WTC11 (cell line): ENCODE measurements at regions not wholly inside any gene's neighbourhood (a gene's known extent, or its start where the extent isn't known, plus 50 kb on each side); places are given as distances from the start of the nearest gene placed in this dataset.

Experiments used
- ATAC-seq: fragments of 200-7000 bp; cut with Tn5 transposase; 2 replicates; pipeline ENCODE4 v1.10.0; 2021; ENCODE audit warnings: mild to moderate bottlenecking, moderate library complexity
- CTCF ChIA-PET: fragments of 300-600 bp; sonication (Branson Sonifier 250); formaldehyde crosslinking; loops from one replicate; lab custom pipeline; 2021; ENCODE audit warnings: antibody characterized with exemption; lab: Charles Lee
- POLR2A ChIA-PET: fragments of 350-600 bp; sonication (Branson Sonifier 250); formaldehyde crosslinking; loops from one replicate; lab custom pipeline; 2021; ENCODE audit warnings: antibody characterized with exemption; lab: Charles Lee
- DNase-seq: peaks from one replicate; pipeline ENCODE4 v3.0.0; 2021; ENCODE audit warnings: low spot score
- H3K27ac Mint-ChIP-seq: 2 replicates; pipeline ENCODE4 v1.8.0; 2021; ENCODE audit warnings: mixed read lengths
- H3K27me3 Mint-ChIP-seq: 2 replicates; pipeline ENCODE4 v1.8.0; 2021; ENCODE audit warnings: low read depth, mild to moderate bottlenecking, moderate library complexity, mixed read lengths
- H3K36me3 Mint-ChIP-seq: 2 replicates; pipeline ENCODE4 v1.8.0; 2021; ENCODE audit warnings: mixed read lengths
- H3K4me1 Mint-ChIP-seq: 2 replicates; pipeline ENCODE4 v1.8.0; 2022; ENCODE audit warnings: mixed read lengths
- H3K4me3 Mint-ChIP-seq: 2 replicates; pipeline ENCODE4 v1.8.0; 2021; ENCODE audit warnings: mild to moderate bottlenecking, moderate library complexity, mixed read lengths
- H3K9me3 Mint-ChIP-seq: 2 replicates; pipeline ENCODE4 v1.8.0; 2021; ENCODE audit warnings: mixed read lengths
- FOXP1 ChIP-seq: sonication (generic); formaldehyde crosslinking; IDR thresholded peaks from 2 replicates; pipeline ENCODE4 v1.8.0; 2022; ENCODE audit warnings: missing genetic modification reagents, mild to moderate bottlenecking, moderate library complexity, borderline replicate concordance
- GABPB1 ChIP-seq: sonication (generic); formaldehyde crosslinking; IDR thresholded peaks from 2 replicates; pipeline ENCODE4 v1.8.1; 2023; ENCODE audit warnings: mild to moderate bottlenecking, missing genetic modification reagents
- JUN ChIP-seq: sonication (generic); formaldehyde crosslinking; IDR thresholded peaks from 2 replicates; pipeline ENCODE4 v1.8.0; 2023; ENCODE audit warnings: mild to moderate bottlenecking, missing genetic modification reagents
- NFATC4 ChIP-seq: fragments of 250-450 bp; sonication (Bioruptor Pico); IDR thresholded peaks from 2 replicates; pipeline ENCODE4 v1.9.0; 2021; ENCODE audit warnings: mild to moderate bottlenecking
- TEAD1 ChIP-seq: sonication (generic); formaldehyde crosslinking; IDR thresholded peaks from 2 replicates; pipeline ENCODE4 v1.8.0; 2022; ENCODE audit warnings: mild to moderate bottlenecking, missing genetic modification reagents
- ZNF138 ChIP-seq: sonication (generic); formaldehyde crosslinking; conservative IDR thresholded peaks from 2 replicates; pipeline ENCODE4 v1.8.1; 2022; ENCODE audit warnings: mild to moderate bottlenecking, moderate library complexity, missing genetic modification reagents
- ZNF219 ChIP-seq: sonication (generic); formaldehyde crosslinking; IDR thresholded peaks from 2 replicates; pipeline ENCODE4 v1.8.0; 2023; ENCODE audit warnings: missing genetic modification reagents, mild to moderate bottlenecking, borderline replicate concordance
- ZNF396 ChIP-seq: fragments of 250-450 bp; sonication (Bioruptor Pico); IDR thresholded peaks from 2 replicates; pipeline ENCODE4 v1.8.0; 2021; ENCODE audit warnings: mild to moderate bottlenecking, moderate library complexity, borderline replicate concordance
- ZNF423 ChIP-seq: fragments of 250-450 bp; sonication (Bioruptor Pico); IDR thresholded peaks from 2 replicates; pipeline ENCODE4 v2.1.2; 2022; ENCODE audit warnings: mild to moderate bottlenecking, moderate library complexity
- TF ChIP-seq, protein P1 (sequence below): fragments of 250-450 bp; sonication (Bioruptor Pico); IDR thresholded peaks from 2 replicates; pipeline ENCODE4 v1.8.0; 2021; ENCODE audit warnings: mild to moderate bottlenecking
- TF ChIP-seq, protein P2 (sequence below): sonication (generic); formaldehyde crosslinking; IDR thresholded peaks from 2 replicates; pipeline ENCODE4 v1.8.1; 2022; ENCODE audit warnings: low read depth, mild to moderate bottlenecking, moderate library complexity, missing genetic modification reagents, borderline replicate concordance
- TF ChIP-seq, protein P3 (sequence below): sonication (generic); formaldehyde crosslinking; conservative IDR thresholded peaks from 2 replicates; pipeline ENCODE4 v1.8.1; 2023; ENCODE audit warnings: mild to moderate bottlenecking, low read depth, missing genetic modification reagents, moderate library complexity
- TF ChIP-seq, protein P4 (sequence below): sonication (generic); formaldehyde crosslinking; IDR thresholded peaks from 2 replicates; pipeline ENCODE4 v1.8.1; 2022; ENCODE audit warnings: low read depth, missing genetic modification reagents, borderline replicate concordance
- TF ChIP-seq, protein P5 (sequence below): fragments of 250-450 bp; sonication (Bioruptor Pico); IDR thresholded peaks from 2 replicates; pipeline ENCODE4 v1.9.0; 2021; ENCODE audit warnings: mild to moderate bottlenecking
- TF ChIP-seq, protein P6 (sequence below): sonication (generic); formaldehyde crosslinking; IDR thresholded peaks from 2 replicates; pipeline ENCODE4 v1.8.1; 2023; ENCODE audit warnings: mild to moderate bottlenecking, missing genetic modification reagents
- TF ChIP-seq, protein P7 (sequence below): fragments of 250-450 bp; sonication (Bioruptor Pico); conservative IDR thresholded peaks from 2 replicates; pipeline ENCODE4 v1.9.0; 2021; ENCODE audit warnings: mild to moderate bottlenecking
- TF ChIP-seq, protein P8 (sequence below): fragments of 250-450 bp; sonication (Bioruptor Pico); IDR thresholded peaks from 2 replicates; pipeline ENCODE4 v1.9.0; 2021; ENCODE audit warnings: mild to moderate bottlenecking, borderline replicate concordance

DNA sequence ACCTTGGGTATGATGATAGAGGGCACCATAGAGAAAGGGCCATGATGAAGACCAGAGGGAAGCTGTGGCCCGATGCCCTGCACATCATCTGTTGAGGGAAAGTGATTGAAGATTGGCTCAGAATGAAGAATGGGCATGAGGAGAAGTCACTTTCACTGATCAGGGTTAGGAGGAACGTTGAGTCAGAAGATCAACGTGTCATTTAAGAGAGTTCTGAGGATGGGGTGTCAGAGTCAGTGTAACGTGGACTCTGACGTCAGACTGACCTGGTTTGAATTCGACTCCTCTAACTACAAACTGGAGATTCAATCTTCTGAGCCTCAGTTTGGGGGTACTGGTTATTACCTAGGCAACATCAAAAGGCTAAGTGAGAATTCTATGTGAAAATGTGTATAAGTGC is 352.6 kb downstream of the DDX10 start:
- Mint-ChIP-seq H3K4me3 (no peak overlapping the region), H3K9me3 (no peaks in the 10 kb centered on the region), H3K36me3 (no peaks in the 10 kb centered on the region), H3K27me3 (no peaks in the 10 kb centered on the region; the same call in 1 of the 2 replicates), H3K4me1 (no peaks in the 10 kb centered on the region), H3K27ac (no peak overlapping the region)
- ATAC-seq (no peak), DNase-seq (no peak)
- CTCF ChIA-PET, result interaction anchor here (0.5 kb wide), 1 partner anchor 1618 kb away, joined by 3 read pairs; no protein-coding TSS in a partner anchor
- POLR2A ChIA-PET, result no interaction called here
- TF ChIP-seq NFATC4 (CRISPR knock-in tag), result no peak
- TF ChIP-seq FOXP1, result no peak
- TF ChIP-seq ZNF219 (CRISPR knock-in tag), result no peak
- no peak for TF ChIP-seq GABPB1
- no peak for TF ChIP-seq JUN (CRISPR knock-in tag)

DNA sequence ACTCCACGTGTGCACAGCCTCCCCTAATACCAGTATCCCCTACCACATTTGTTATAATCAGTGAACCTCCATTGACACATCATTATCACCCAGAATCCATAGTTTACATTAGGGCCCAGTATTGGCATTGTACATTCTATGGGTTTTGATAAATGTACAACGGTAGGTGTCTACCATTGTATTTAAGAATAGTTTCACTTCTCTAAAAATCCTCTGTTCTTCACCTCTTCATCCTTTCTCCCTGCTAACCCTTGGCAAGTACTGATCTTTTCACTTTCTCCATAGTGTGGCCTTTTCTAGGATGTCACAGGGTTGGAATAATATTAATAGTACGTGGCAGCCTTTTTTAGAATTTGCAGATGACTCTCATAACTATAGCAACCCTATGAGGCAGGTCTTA is 353.8 kb downstream of the DDX10 start:
- H3K27me3 Mint-ChIP-seq, result no peaks in the 10 kb centered on the region; the same call in 1 of the 2 replicates
- H3K9me3 Mint-ChIP-seq, result peaks cover 2% of the 10 kb centered on the region; the same call in 1 of the 2 replicates
- no peak for DNase-seq
- ATAC-seq, result no peak
- ChIA-PET CTCF (no interaction called here), POLR2A (no interaction called here)
- H3K4me3 Mint-ChIP-seq, result no peak overlapping the region
- H3K36me3 Mint-ChIP-seq, result no peaks in the 10 kb centered on the region
- H3K27ac Mint-ChIP-seq, result no peak overlapping the region
- no peaks in the 10 kb centered on the region for H3K4me1 Mint-ChIP-seq
- TF ChIP-seq ZNF138 (no peak), ZNF423 (no peak), TEAD1 (CRISPR knock-in tag) (no peak), GABPB1 (no peak), ZNF396 (CRISPR knock-in tag) (no peak), FOXP1 (no peak)
- TF ChIP-seq, protein P1, sequence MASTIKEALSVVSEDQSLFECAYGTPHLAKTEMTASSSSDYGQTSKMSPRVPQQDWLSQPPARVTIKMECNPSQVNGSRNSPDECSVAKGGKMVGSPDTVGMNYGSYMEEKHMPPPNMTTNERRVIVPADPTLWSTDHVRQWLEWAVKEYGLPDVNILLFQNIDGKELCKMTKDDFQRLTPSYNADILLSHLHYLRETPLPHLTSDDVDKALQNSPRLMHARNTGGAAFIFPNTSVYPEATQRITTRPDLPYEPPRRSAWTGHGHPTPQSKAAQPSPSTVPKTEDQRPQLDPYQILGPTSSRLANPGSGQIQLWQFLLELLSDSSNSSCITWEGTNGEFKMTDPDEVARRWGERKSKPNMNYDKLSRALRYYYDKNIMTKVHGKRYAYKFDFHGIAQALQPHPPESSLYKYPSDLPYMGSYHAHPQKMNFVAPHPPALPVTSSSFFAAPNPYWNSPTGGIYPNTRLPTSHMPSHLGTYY (CRISPR knock-in tag), result no peak
- TF ChIP-seq, protein P2, sequence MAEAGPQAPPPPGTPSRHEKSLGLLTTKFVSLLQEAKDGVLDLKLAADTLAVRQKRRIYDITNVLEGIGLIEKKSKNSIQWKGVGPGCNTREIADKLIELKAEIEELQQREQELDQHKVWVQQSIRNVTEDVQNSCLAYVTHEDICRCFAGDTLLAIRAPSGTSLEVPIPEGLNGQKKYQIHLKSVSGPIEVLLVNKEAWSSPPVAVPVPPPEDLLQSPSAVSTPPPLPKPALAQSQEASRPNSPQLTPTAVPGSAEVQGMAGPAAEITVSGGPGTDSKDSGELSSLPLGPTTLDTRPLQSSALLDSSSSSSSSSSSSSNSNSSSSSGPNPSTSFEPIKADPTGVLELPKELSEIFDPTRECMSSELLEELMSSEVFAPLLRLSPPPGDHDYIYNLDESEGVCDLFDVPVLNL (CRISPR knock-in tag), result no peak
- TF ChIP-seq, protein P3, sequence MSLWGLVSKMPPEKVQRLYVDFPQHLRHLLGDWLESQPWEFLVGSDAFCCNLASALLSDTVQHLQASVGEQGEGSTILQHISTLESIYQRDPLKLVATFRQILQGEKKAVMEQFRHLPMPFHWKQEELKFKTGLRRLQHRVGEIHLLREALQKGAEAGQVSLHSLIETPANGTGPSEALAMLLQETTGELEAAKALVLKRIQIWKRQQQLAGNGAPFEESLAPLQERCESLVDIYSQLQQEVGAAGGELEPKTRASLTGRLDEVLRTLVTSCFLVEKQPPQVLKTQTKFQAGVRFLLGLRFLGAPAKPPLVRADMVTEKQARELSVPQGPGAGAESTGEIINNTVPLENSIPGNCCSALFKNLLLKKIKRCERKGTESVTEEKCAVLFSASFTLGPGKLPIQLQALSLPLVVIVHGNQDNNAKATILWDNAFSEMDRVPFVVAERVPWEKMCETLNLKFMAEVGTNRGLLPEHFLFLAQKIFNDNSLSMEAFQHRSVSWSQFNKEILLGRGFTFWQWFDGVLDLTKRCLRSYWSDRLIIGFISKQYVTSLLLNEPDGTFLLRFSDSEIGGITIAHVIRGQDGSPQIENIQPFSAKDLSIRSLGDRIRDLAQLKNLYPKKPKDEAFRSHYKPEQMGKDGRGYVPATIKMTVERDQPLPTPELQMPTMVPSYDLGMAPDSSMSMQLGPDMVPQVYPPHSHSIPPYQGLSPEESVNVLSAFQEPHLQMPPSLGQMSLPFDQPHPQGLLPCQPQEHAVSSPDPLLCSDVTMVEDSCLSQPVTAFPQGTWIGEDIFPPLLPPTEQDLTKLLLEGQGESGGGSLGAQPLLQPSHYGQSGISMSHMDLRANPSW (CRISPR knock-in tag), result no peak
- TF ChIP-seq, protein P4, sequence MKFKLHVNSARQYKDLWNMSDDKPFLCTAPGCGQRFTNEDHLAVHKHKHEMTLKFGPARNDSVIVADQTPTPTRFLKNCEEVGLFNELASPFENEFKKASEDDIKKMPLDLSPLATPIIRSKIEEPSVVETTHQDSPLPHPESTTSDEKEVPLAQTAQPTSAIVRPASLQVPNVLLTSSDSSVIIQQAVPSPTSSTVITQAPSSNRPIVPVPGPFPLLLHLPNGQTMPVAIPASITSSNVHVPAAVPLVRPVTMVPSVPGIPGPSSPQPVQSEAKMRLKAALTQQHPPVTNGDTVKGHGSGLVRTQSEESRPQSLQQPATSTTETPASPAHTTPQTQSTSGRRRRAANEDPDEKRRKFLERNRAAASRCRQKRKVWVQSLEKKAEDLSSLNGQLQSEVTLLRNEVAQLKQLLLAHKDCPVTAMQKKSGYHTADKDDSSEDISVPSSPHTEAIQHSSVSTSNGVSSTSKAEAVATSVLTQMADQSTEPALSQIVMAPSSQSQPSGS (CRISPR knock-in tag), result no peak
- TF ChIP-seq, protein P5, sequence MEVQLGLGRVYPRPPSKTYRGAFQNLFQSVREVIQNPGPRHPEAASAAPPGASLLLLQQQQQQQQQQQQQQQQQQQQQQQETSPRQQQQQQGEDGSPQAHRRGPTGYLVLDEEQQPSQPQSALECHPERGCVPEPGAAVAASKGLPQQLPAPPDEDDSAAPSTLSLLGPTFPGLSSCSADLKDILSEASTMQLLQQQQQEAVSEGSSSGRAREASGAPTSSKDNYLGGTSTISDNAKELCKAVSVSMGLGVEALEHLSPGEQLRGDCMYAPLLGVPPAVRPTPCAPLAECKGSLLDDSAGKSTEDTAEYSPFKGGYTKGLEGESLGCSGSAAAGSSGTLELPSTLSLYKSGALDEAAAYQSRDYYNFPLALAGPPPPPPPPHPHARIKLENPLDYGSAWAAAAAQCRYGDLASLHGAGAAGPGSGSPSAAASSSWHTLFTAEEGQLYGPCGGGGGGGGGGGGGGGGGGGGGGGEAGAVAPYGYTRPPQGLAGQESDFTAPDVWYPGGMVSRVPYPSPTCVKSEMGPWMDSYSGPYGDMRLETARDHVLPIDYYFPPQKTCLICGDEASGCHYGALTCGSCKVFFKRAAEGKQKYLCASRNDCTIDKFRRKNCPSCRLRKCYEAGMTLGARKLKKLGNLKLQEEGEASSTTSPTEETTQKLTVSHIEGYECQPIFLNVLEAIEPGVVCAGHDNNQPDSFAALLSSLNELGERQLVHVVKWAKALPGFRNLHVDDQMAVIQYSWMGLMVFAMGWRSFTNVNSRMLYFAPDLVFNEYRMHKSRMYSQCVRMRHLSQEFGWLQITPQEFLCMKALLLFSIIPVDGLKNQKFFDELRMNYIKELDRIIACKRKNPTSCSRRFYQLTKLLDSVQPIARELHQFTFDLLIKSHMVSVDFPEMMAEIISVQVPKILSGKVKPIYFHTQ (CRISPR knock-in tag), result no peak
- TF ChIP-seq, protein P6, sequence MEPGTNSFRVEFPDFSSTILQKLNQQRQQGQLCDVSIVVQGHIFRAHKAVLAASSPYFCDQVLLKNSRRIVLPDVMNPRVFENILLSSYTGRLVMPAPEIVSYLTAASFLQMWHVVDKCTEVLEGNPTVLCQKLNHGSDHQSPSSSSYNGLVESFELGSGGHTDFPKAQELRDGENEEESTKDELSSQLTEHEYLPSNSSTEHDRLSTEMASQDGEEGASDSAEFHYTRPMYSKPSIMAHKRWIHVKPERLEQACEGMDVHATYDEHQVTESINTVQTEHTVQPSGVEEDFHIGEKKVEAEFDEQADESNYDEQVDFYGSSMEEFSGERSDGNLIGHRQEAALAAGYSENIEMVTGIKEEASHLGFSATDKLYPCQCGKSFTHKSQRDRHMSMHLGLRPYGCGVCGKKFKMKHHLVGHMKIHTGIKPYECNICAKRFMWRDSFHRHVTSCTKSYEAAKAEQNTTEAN (CRISPR knock-in tag), result no peak
- TF ChIP-seq, protein P7, sequence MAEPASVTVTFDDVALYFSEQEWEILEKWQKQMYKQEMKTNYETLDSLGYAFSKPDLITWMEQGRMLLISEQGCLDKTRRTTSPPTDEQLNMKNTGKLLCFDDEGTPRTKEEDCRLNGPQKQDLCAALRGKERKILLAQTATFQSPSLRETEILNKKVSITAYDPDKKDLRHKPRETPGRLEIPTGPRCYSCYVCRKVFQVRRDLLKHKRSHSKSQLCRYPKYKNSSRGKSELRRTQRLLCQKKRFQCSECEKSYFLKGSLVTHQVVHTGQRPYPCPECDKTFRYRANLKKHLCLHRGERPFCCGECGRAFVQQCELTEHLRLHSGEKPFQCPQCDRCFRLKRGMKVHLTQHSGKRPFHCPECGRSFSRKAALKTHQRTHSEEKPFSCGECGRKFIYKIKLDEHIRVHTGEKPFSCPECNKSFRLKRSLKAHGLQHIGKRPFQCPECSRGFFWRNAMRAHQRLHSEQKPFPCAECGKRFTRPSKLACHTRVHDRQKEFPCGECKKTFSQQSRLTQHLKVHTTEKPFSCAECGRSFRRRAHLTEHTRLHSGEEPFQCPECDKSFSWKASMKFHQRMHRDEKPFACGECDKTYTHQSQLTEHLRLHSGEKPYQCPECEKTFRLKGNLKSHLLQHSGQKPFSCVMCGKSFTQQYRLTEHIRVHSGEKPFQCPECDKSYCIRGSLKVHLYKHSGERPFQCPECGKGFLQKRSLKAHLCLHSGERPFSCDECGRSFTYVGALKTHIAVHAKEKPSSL (CRISPR knock-in tag), result no peak
- TF ChIP-seq, protein P8, sequence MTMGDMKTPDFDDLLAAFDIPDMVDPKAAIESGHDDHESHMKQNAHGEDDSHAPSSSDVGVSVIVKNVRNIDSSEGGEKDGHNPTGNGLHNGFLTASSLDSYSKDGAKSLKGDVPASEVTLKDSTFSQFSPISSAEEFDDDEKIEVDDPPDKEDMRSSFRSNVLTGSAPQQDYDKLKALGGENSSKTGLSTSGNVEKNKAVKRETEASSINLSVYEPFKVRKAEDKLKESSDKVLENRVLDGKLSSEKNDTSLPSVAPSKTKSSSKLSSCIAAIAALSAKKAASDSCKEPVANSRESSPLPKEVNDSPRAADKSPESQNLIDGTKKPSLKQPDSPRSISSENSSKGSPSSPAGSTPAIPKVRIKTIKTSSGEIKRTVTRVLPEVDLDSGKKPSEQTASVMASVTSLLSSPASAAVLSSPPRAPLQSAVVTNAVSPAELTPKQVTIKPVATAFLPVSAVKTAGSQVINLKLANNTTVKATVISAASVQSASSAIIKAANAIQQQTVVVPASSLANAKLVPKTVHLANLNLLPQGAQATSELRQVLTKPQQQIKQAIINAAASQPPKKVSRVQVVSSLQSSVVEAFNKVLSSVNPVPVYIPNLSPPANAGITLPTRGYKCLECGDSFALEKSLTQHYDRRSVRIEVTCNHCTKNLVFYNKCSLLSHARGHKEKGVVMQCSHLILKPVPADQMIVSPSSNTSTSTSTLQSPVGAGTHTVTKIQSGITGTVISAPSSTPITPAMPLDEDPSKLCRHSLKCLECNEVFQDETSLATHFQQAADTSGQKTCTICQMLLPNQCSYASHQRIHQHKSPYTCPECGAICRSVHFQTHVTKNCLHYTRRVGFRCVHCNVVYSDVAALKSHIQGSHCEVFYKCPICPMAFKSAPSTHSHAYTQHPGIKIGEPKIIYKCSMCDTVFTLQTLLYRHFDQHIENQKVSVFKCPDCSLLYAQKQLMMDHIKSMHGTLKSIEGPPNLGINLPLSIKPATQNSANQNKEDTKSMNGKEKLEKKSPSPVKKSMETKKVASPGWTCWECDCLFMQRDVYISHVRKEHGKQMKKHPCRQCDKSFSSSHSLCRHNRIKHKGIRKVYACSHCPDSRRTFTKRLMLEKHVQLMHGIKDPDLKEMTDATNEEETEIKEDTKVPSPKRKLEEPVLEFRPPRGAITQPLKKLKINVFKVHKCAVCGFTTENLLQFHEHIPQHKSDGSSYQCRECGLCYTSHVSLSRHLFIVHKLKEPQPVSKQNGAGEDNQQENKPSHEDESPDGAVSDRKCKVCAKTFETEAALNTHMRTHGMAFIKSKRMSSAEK (CRISPR knock-in tag), result no peak
